Pancreas (tissue), 10 donors: ENCODE measurements at regions not wholly inside any gene's neighbourhood (a gene's known extent, or its start where the extent isn't known, plus 50 kb on each side); places are given as distances from the start of the nearest gene placed in this dataset.

ENCODE experiments used
- ATAC-seq, 4 donors: fragments of 200-7000 bp; cut with Tn5 transposase; one replicate each; pipeline versions ENCODE4 v1.8.0 to v1.9.1; 2020; ENCODE audit warnings: mild to moderate bottlenecking in 4 of 4, moderate library complexity in 4 of 4
- DNase-seq, 6 donors: peaks; one replicate each; pipeline ENCODE4 v3.0.0-alpha.2; 2020
- FAIRE-seq: peaks from 2 replicates; lab custom pipeline; 2012; peaks lifted over from hg19 to GRCh38; lab: Jason Lieb, UNC
- H3K27ac ChIP-seq, 4 donors: fragments of 200-600 bp; sonication (generic); 1 replicate in 3 of 4; 2 replicates in 1 of 4; pipeline versions ENCODE4 v1.5.0 to v1.8.0; 2020
- H3K27me3 ChIP-seq, 4 donors: fragments of 200-600 bp; one replicate each; pipeline ENCODE4 v1.8.0; 2021
- H3K36me3 ChIP-seq, 3 donors: fragments of 200-600 bp; sonication (generic) in 1 of 3; one replicate each; pipeline versions ENCODE4 v1.5.0 to v1.8.0; 2020 to 2021
- H3K4me1 ChIP-seq, 3 donors: fragments of 200-600 bp; one replicate each; pipeline ENCODE4 v1.8.0; 2021
- H3K4me3 ChIP-seq, 4 donors: fragments of 200-600 bp; sonication (generic) in 2 of 4; one replicate each; pipeline versions ENCODE4 v1.5.0 to v1.8.0; 2020 to 2021
- H3K9me3 ChIP-seq, 4 donors: fragments of 200-600 bp; one replicate each; pipeline ENCODE4 v1.8.0; 2021
- CTCF ChIP-seq, 4 donors: fragments of 200-600 bp; sonication (generic) in 3 of 4; IDR thresholded peaks; one replicate each; pipeline versions ENCODE4 v1.5.0 to v1.8.0; 2021; ENCODE audit warnings: antibody characterized with exemption in 4 of 4
- WGBS, 2 donors: extraction: QIAGEN DNeasy Blood & Tissue Kit; methylation state at CpG; one replicate each; pipeline ENCODE4 v1.1.7; 2013; 5-methylcytosine and 5-hydroxymethylcytosine counted together
- intact Hi-C, 3 donors: fragments of 100-400 bp; cut with DNase I; formaldehyde crosslinking; loops; one replicate each; pipeline versions ENCODE4 v1.11.1 to v1.14.2; 2022
- donor health status: healthy with polysubstance abuse.
- donor health status: DM: no; HTN: no; CAD: no; lungs with moderate emphysema.
- donor health status: DM: no; HTN: no; CAD: no.
- donor health status: control.
- donor health status: control.
- donor health status: Bipolar disorder and iron deficiency.
- donor health status: DM: yes; HTN: yes; CAD: no.
- donor health status: DM: no; HTN: no; CAD: no.
- donor health status: DM: no; HTN: no; CAD: no.
- donor health status: DM: yes; HTN: yes; CAD: no.

GRCh38 chr4:14810568-14810967, 191.7 kb upstream of the CPEB2 start:
- DNase-seq (no peak), ATAC-seq (peak in 1 of 4 donors; percentile 34), FAIRE-seq (no peak)
- no peak overlapping the region for H3K4me3 ChIP-seq
- 39 to 48% methylated on average over 2 of the region's 2 CpGs for WGBS, 2 donors
- TF ChIP-seq CTCF (IDR thresholded peaks at IDR 0.05): no peak
- H3K27ac ChIP-seq: no peak overlapping the region
- H3K4me1 ChIP-seq: no peaks in the 10 kb centered on the region
- H3K27me3 ChIP-seq: no peaks in the 10 kb centered on the region
- no peaks in the 10 kb centered on the region for H3K36me3 ChIP-seq
- intact Hi-C loops: no loop called here
- H3K9me3 ChIP-seq: no peaks in the 10 kb centered on the region

GRCh38 chr4:14812101-14812500, 190.2 kb upstream of the CPEB2 start:
- intact Hi-C loops: no loop called here
- FAIRE-seq (no peak), ATAC-seq (no peak), DNase-seq (no peak)
- no peak overlapping the region for H3K4me3 ChIP-seq
- no peak for TF ChIP-seq CTCF (IDR thresholded peaks at IDR 0.05)
- no peaks in the 10 kb centered on the region for H3K9me3 ChIP-seq
- H3K4me1 ChIP-seq: peaks cover 0 to 2% (median 0%) of the 10 kb centered on the region in 3 donors
- 91 to 98% methylated on average over 1 of the region's 1 CpG for WGBS, 2 donors
- H3K36me3 ChIP-seq: no peaks in the 10 kb centered on the region
- H3K27ac ChIP-seq: no peak overlapping the region
- no peaks in the 10 kb centered on the region for H3K27me3 ChIP-seq

- 49 to 64% methylated on average over 4 of the region's 4 CpGs for WGBS, 2 donors
These were observed 185.5 kb upstream of the CPEB2 start for GRCh38 chr4:14816623-14817261.

GRCh38 chr4:14824189-14824588, 178.1 kb upstream of the CPEB2 start:
- intact Hi-C loops: no loop called here
- no peaks in the 10 kb centered on the region for H3K27me3 ChIP-seq
- H3K9me3 ChIP-seq: no peaks in the 10 kb centered on the region
- no peak for DNase-seq
- no peak for ATAC-seq
- WGBS, 2 donors: 88 to 89% methylated on average over 3 of the region's 3 CpGs
- no peak for TF ChIP-seq CTCF (IDR thresholded peaks at IDR 0.05)
- FAIRE-seq: no peak
- H3K4me1 ChIP-seq: peaks cover 0 to 6% (median 4%) of the 10 kb centered on the region in 3 donors
- H3K4me3 ChIP-seq: no peak overlapping the region
- no peaks in the 10 kb centered on the region for H3K36me3 ChIP-seq
- H3K27ac ChIP-seq: no peak overlapping the region

More at GRCh38 chr4:14816623-14817261, 185.5 kb upstream of the CPEB2 start:
- Histone ChIP-seq H3K27ac (no peak overlapping the region), H3K27me3 (no peaks in the 10 kb centered on the region), H3K4me3 (no peak overlapping the region), H3K4me1 (peaks cover 0 to 2% (median 0%) of the 10 kb centered on the region in 3 donors), H3K9me3 (no peaks in the 10 kb centered on the region), H3K36me3 (no peaks in the 10 kb centered on the region)
- intact Hi-C loops: no loop called here
- no peak for TF ChIP-seq CTCF (IDR thresholded peaks at IDR 0.05)
- FAIRE-seq (no peak), ATAC-seq (peak in 2 of 4 donors; percentile 11 to 21), DNase-seq (no peak)

- no peak for TF ChIP-seq CTCF (IDR thresholded peaks at IDR 0.05)
- Histone ChIP-seq H3K27me3 (no peaks in the 10 kb centered on the region), H3K4me3 (no peak overlapping the region), H3K9me3 (no peaks in the 10 kb centered on the region), H3K4me1 (peaks cover 0 to 17% (median 10%) of the 10 kb centered on the region in 3 donors), H3K36me3 (no peaks in the 10 kb centered on the region), H3K27ac (no peak overlapping the region)
- intact Hi-C loops: no loop called here
- FAIRE-seq (no peak), ATAC-seq (no peak), DNase-seq (peak in 1 of 6 donors; percentile 47)
- WGBS, 2 donors: 63 to 75% methylated on average over 8 of the region's 8 CpGs
These were observed 175.2 kb upstream of the CPEB2 start for GRCh38 chr4:14827111-14827510.
